T-helper 2 cell treated with Interferon-gamma antibody and Interleukin-4, amounts not matched to agents 5 μg/mL and 100 μg/mL, for 36 hours (primary cell): ENCODE measurements at regions not wholly inside any gene's neighbourhood (a gene's known extent, or its start where the extent isn't known, plus 50 kb on each side); places are given as distances from the start of the nearest gene placed in this dataset.
"Not testable (repeated sequence)": the region's sequence is repeated elsewhere in the genome, so short reads cannot be mapped to it uniquely, and the experiment has no call there.

ENCODE experiments used
- DNase-seq: peaks from one replicate; pipeline ENCODE4 v3.0.0; 2021; ENCODE audit warnings: low spot score
- H3K27ac Mint-ChIP-seq: one replicate; pipeline ENCODE4 v1.8.0; 2021; ENCODE audit warnings: mild to moderate bottlenecking, mixed read lengths
- H3K27me3 Mint-ChIP-seq: one replicate; pipeline ENCODE4 v1.8.0; 2021; ENCODE audit warnings: low read depth, mixed read lengths
- H3K36me3 Mint-ChIP-seq: one replicate; pipeline ENCODE4 v1.8.0; 2021; ENCODE audit warnings: low read depth, mixed read lengths
- H3K4me1 Mint-ChIP-seq: one replicate; pipeline ENCODE4 v1.8.0; 2021; ENCODE audit warnings: low read depth, mixed read lengths
- H3K4me3 Mint-ChIP-seq: one replicate; pipeline ENCODE4 v1.8.0; 2022; ENCODE audit warnings: mild to moderate bottlenecking, moderate library complexity, mixed read lengths
- H3K9me3 Mint-ChIP-seq: one replicate; pipeline ENCODE4 v1.8.0; 2021; ENCODE audit warnings: mixed read lengths

- Mint-ChIP-seq H3K27ac (no peak overlapping the region), H3K36me3 (no peaks in the 10 kb centered on the region), H3K27me3 (no peaks in the 10 kb centered on the region), H3K9me3 (no peaks in the 10 kb centered on the region), H3K4me3 (no peak overlapping the region), H3K4me1 (no peaks in the 10 kb centered on the region)
- no peak for DNase-seq
Measured at GRCh38 chr3:4163011-4163410, 140.2 kb upstream of the SETMAR start.

GRCh38 chr3:4166540-4166939 is 136.6 kb upstream of the SETMAR start:
- no peaks in the 10 kb centered on the region for H3K9me3 Mint-ChIP-seq

GRCh38 chr3:4167230-4167629 is 135.9 kb upstream of the SETMAR start:
- H3K27ac Mint-ChIP-seq, H3K36me3 Mint-ChIP-seq, H3K4me1 Mint-ChIP-seq, H3K9me3 Mint-ChIP-seq, H3K27me3 Mint-ChIP-seq, H3K4me3 Mint-ChIP-seq, DNase-seq: not testable (repeated sequence)

More at GRCh38 chr3:4166540-4166939, 136.6 kb upstream of the SETMAR start:
- H3K4me1 Mint-ChIP-seq = no peaks in the 10 kb centered on the region
- no peak for DNase-seq
- H3K27me3 Mint-ChIP-seq = no peaks in the 10 kb centered on the region
- H3K36me3 Mint-ChIP-seq = no peaks in the 10 kb centered on the region
- no peak overlapping the region for H3K4me3 Mint-ChIP-seq
- H3K27ac Mint-ChIP-seq = no peak overlapping the region

- no peaks in the 10 kb centered on the region for H3K4me1 Mint-ChIP-seq
- no peak overlapping the region for H3K27ac Mint-ChIP-seq
- DNase-seq = no peak
- no peaks in the 10 kb centered on the region for H3K27me3 Mint-ChIP-seq
- no peaks in the 10 kb centered on the region for H3K36me3 Mint-ChIP-seq
- no peak overlapping the region for H3K4me3 Mint-ChIP-seq
- H3K9me3 Mint-ChIP-seq = no peaks in the 10 kb centered on the region
Measured at GRCh38 chr3:4174791-4175190, 128.4 kb upstream of the SETMAR start.

GRCh38 chr3:4191971-4192370 is 111.2 kb upstream of the SETMAR start:
- Mint-ChIP-seq H3K9me3 (no peaks in the 10 kb centered on the region), H3K4me3 (no peak overlapping the region), H3K27ac (no peak overlapping the region), H3K27me3 (no peaks in the 10 kb centered on the region), H3K4me1 (no peaks in the 10 kb centered on the region), H3K36me3 (no peaks in the 10 kb centered on the region)
- DNase-seq = no peak

GRCh38 chr3:4195006-4195405 is 108.2 kb upstream of the SETMAR start:
- Mint-ChIP-seq H3K27me3 (no peaks in the 10 kb centered on the region), H3K36me3 (no peaks in the 10 kb centered on the region), H3K4me1 (no peaks in the 10 kb centered on the region), H3K9me3 (no peaks in the 10 kb centered on the region), H3K4me3 (no peak overlapping the region), H3K27ac (no peak overlapping the region)
- DNase-seq = no peak

GRCh38 chr3:4196506-4197147 is 106.5 kb upstream of the SETMAR start:
- Mint-ChIP-seq H3K4me3 (no peak overlapping the region), H3K27me3 (no peaks in the 10 kb centered on the region), H3K9me3 (no peaks in the 10 kb centered on the region), H3K27ac (no peak overlapping the region), H3K36me3 (no peaks in the 10 kb centered on the region), H3K4me1 (no peaks in the 10 kb centered on the region)
- no peak for DNase-seq

GRCh38 chr3:4197670-4198069 is 105.5 kb upstream of the SETMAR start:
- Mint-ChIP-seq H3K27me3 (no peaks in the 10 kb centered on the region), H3K9me3 (no peaks in the 10 kb centered on the region), H3K4me3 (no peak overlapping the region), H3K36me3 (no peaks in the 10 kb centered on the region), H3K27ac (no peak overlapping the region), H3K4me1 (no peaks in the 10 kb centered on the region)
- no peak for DNase-seq

GRCh38 chr3:4198491-4198890 is 104.7 kb upstream of the SETMAR start:
- Mint-ChIP-seq H3K27me3 (no peaks in the 10 kb centered on the region), H3K4me1 (no peaks in the 10 kb centered on the region), H3K27ac (no peak overlapping the region), H3K9me3 (no peaks in the 10 kb centered on the region), H3K4me3 (no peak overlapping the region), H3K36me3 (no peaks in the 10 kb centered on the region)
- DNase-seq = no peak

GRCh38 chr3:4204776-4205175 is 98.4 kb upstream of the SETMAR start:
- not testable (repeated sequence) for H3K9me3 Mint-ChIP-seq, DNase-seq

GRCh38 chr3:4207672-4208071 is 95.5 kb upstream of the SETMAR start:
- H3K4me1 Mint-ChIP-seq = no peaks in the 10 kb centered on the region
- H3K27ac Mint-ChIP-seq = no peak overlapping the region
- no peak overlapping the region for H3K4me3 Mint-ChIP-seq
- no peaks in the 10 kb centered on the region for H3K27me3 Mint-ChIP-seq
- no peak for DNase-seq
- no peaks in the 10 kb centered on the region for H3K9me3 Mint-ChIP-seq
- H3K36me3 Mint-ChIP-seq = no peaks in the 10 kb centered on the region

More at GRCh38 chr3:4204776-4205175, 98.4 kb upstream of the SETMAR start:
- H3K36me3 Mint-ChIP-seq, H3K27me3 Mint-ChIP-seq, H3K4me1 Mint-ChIP-seq, H3K4me3 Mint-ChIP-seq, H3K27ac Mint-ChIP-seq: not testable (repeated sequence)

- no peaks in the 10 kb centered on the region for H3K27me3 Mint-ChIP-seq
- DNase-seq = no peak
- H3K4me3 Mint-ChIP-seq = no peak overlapping the region
- H3K9me3 Mint-ChIP-seq = no peaks in the 10 kb centered on the region
- H3K4me1 Mint-ChIP-seq = no peaks in the 10 kb centered on the region
- H3K36me3 Mint-ChIP-seq = no peaks in the 10 kb centered on the region
- no peak overlapping the region for H3K27ac Mint-ChIP-seq
Measured at GRCh38 chr3:4208556-4208955, 94.6 kb upstream of the SETMAR start.

GRCh38 chr3:4211610-4212009 is 91.6 kb upstream of the SETMAR start:
- H3K9me3 Mint-ChIP-seq = peaks cover 10% of the 10 kb centered on the region
- no peak overlapping the region for H3K27ac Mint-ChIP-seq
- H3K27me3 Mint-ChIP-seq = no peaks in the 10 kb centered on the region
- no peak overlapping the region for H3K4me3 Mint-ChIP-seq
- no peaks in the 10 kb centered on the region for H3K36me3 Mint-ChIP-seq
- no peaks in the 10 kb centered on the region for H3K4me1 Mint-ChIP-seq
- DNase-seq = no peak

GRCh38 chr3:4213420-4213819 is 89.7 kb upstream of the SETMAR start:
- not testable (repeated sequence) for H3K4me3 Mint-ChIP-seq, H3K27ac Mint-ChIP-seq, DNase-seq, H3K4me1 Mint-ChIP-seq, H3K27me3 Mint-ChIP-seq, H3K36me3 Mint-ChIP-seq
- peaks cover 11% of the 10 kb centered on the region for H3K9me3 Mint-ChIP-seq

- DNase-seq, H3K4me3 Mint-ChIP-seq, H3K4me1 Mint-ChIP-seq, H3K27me3 Mint-ChIP-seq, H3K27ac Mint-ChIP-seq, H3K36me3 Mint-ChIP-seq: not testable (repeated sequence)
- peaks cover 11% of the 10 kb centered on the region for H3K9me3 Mint-ChIP-seq
Measured at GRCh38 chr3:4216974-4217373, 86.2 kb upstream of the SETMAR start.
